Kidney glomerular epithelial cell (primary cell): ENCODE measurements at regions not wholly inside any gene's neighbourhood (a gene's known extent, or its start where the extent isn't known, plus 50 kb on each side); places are given as distances from the start of the nearest gene placed in this dataset.
"Not testable (repeated sequence)": the region's sequence is repeated elsewhere in the genome, so short reads cannot be mapped to it uniquely, and the experiment has no call there.

Experiments used
- DNase-seq: peaks from one replicate; lab custom pipeline; 2025; lab: John Stamatoyannopoulos, UW

DNA sequence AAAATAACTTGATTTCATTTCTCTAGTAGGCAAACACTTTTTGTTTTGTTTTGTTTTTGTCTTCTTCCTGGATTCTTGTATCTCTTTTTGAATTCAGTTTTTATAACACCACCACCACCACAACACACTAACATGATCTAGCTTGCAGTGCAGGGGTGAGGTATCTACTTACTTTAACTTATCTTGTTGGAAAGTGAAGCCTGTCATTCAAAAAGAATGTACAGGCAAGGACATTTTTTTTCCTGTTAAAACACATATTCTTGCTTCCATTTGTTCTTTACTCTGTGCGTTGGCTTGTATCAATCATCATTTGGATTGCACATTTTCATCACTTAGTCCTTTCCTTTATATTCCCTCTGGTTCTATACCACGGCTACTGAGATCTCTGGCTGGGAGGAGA, 824.2 kb downstream of the PLCL1 start:
- no peak for DNase-seq

DNA sequence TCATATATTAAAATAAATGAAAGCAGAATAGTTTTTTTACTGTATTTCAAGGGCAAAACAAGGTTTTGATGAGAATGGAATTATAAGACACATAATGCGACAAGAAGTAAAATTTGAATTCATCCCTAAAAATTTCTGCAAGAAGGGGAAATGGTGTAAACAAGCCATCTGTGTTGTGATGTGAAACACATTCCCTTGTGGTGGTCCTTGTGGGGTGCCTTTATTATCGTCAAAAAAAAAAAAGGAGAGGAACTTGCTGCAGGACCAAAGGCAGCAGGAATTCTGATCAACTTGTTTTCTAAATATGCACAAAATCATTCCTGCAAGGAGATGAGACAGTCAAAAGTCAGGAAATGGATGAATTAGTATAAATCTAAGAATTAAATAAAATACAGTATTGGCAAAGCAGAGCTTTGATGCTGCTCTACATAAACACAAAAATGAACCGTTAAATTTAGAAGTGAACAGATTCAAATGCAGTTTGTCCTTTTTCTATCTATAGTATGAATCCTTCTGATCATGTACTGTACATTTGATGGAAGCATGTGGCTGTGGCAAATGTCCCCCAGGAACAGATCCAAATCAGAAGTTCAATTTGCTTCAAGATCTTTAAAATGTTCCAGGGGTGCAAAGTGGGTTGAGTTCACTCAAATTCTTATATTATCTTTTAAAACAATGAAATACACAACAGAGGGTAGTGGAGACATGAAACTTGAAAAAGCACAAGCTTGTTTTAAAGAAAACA, 818.8 kb downstream of the PLCL1 start:
- DNase-seq: no peak

- DNase-seq: peak; percentile 43
Observed at GRCh38 chr2:198615972-198616371, 811.6 kb downstream of the PLCL1 start.

DNA sequence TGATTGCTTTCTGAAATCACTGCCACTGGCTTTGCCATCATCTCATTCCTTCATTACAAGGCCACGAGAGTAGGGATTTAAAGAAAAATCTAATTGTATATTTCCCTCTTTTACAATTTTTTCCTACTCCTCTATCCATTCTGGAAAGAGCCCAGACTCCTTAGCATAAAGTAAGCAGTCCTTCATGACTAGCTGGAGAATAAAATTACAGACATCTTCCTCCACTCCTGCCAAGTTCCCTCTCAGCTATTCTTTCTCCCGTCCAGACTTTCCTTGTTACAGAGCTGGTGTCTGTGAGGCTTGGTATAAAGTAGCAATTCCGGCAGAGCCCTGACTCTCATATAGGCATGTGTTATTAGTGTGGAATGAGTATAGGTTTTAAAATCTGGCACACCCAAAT, 806.8 kb downstream of the PLCL1 start:
- DNase-seq: no peak

GRCh38 chr2:198604599-198604998, 800.2 kb downstream of the PLCL1 start:
- DNase-seq: no peak

DNA sequence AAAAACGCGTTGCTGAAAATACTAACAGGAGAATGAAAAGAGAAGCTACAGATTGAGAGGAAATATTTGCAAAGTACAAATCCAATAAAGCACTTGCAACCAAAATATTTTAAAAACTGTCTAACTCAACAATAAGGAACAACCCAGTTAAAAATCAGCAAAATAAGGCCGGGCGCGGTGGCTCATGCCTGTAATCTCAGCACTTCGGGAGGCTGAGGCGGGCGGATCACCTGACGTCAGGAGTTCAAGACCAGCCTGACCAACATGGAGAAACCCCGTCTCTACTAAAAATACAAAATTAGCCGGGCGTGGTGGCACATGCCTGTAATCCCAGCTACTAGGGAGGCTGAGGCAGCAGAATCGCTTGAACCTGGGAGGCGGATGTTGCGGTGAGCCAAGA, 798.6 kb downstream of the PLCL1 start:
- DNase-seq: not testable (repeated sequence)

DNA sequence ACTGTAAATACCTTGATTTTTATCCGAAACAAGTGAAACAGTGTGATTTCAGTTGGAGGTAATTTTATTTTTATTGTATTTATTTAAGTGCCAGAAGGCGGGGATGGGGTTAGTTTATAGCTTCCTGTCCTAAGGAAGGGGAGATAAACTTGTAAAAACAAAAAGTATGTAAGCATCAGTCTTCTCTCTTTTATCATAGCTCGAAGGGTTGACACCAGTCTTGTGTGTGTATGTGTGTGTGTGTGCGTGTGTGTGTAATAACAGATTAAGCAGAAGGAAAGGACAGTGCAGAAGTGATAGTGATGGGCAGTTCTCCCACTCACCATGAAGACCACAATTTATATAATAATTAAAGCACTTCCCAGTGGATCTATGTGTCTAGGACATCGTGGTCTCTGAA, 793.3 kb downstream of the PLCL1 start:
- DNase-seq: no peak

DNA sequence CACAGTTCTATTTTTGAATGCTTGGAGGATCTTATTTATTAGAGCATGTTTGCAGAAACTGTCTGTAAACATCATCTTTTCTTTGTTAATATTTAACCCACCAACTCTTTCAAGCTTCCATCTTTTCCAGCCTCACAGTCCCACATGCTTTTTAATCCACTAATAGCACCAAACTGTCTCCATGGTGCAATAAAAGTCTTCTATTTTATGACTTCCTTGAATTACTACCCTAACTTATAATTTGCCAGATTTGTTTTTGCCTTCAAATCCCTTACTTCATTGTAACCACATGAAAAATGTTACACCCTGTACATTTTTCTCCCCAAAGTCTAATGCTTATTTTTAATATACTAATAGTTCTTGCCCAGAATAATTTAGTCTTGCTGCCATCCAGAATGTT, 792.6 kb downstream of the PLCL1 start:
- no peak for DNase-seq

- no peak for DNase-seq
Observed at GRCh38 chr2:198595721-198596120, 791.3 kb downstream of the PLCL1 start.

- DNase-seq: no peak
Observed at GRCh38 chr2:198591586-198591985, 787.2 kb downstream of the PLCL1 start.

DNA sequence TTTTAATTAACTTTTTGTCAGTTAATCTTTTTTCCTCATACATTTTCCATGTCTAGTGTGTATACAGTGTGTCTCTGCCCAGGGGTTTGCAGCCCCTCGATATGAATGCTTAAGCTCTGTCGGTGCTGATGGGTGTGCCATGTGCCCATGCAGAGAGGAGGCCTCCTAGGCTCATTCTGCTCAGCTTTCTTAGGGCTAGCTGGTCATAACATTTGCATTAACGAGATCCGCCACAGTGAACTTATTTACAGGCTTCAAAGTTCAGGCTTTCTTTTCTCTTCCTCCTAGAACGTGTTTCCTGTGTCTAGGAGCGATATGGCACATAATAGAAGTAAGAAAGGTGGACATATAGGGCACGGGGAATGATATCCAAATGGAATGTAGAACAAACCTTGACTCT, 783.3 kb downstream of the PLCL1 start:
- no peak for DNase-seq

GRCh38 chr2:198587240-198587639, 782.8 kb downstream of the PLCL1 start:
- no peak for DNase-seq

DNA sequence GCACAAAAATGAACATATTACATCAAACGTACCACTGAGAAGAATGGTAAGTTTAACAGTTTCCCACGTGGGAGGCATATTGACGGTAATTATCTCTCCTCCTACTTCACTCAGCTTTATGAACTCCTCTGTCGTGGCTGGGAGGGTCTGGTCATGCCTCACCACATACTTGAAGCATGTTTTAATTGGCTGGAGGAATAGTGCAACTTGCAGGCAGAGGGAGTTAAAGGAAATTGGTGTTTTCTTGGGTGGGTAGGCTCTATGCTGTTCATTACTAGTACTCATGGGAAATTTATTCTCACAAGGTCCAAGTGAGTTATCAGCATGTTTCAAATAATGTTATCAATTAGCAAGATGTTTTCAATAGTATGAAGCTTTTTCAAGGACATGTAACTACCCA, 767.0 kb downstream of the PLCL1 start:
- no peak for DNase-seq

- no peak for DNase-seq
Observed at GRCh38 chr2:198558176-198558575, 753.8 kb downstream of the PLCL1 start.

GRCh38 chr2:198546122-198546521, 741.7 kb downstream of the PLCL1 start:
- no peak for DNase-seq

DNA sequence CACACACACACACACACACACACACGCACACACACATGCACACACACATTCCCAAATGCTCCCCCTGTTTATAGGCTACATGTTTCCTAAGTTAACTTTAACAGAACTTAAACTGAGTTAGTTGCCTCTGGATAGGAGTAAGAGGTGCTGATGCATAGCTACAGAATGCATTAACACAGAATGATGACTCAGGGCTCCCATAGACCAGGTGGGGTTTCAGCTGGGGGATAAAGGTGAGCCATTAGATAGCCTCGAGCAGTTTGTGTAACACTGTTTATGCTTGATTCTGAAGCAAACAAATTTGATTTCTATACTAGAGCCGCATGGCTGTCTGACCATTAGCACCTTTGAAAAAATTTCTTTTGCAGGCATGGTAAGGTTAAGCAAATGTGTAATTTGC, 741.0 kb downstream of the PLCL1 start:
- no peak for DNase-seq

- DNase-seq: no peak
Observed at GRCh38 chr2:198544461-198544860, 740.1 kb downstream of the PLCL1 start.

DNA sequence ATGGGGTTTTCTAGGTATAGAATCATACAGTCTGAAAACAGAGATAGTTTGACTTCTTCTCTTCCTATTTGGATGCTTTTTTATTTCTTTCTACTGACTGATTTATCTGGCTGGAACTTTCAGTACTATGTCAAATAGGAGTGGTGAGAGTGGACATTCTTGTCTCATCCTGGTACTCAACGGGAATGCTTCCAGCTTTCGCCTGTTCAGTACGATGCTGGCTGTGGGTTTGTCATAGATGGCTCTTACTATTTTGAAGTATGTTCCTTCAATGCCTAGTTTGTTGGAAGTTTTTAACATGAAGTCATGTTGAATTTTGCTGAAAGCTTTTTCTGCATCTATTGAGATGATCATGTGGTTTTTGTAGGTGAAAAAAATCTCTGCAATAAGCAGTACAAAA, 730.4 kb downstream of the PLCL1 start:
- DNase-seq: no peak

GRCh38 chr2:198525211-198525969, 721.0 kb downstream of the PLCL1 start:
- DNase-seq: no peak

DNA sequence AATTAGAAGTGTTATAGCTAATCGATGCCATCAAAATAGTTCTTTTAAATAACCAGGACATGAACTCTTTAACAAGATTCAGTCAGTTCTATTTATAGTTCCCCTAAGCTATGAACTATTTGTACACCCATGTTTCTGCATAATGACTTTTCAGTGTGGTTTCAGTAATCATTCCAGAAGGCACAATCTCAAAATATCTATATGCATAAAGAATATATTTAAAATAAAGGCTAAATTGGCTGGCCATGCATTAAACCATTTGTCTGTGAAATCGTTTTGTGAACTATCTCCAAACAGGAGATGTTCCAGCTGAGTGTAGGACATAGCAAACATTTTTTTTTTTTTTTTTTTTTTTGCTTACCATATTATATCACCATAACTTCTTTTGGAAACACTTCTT, 719.3 kb downstream of the PLCL1 start:
- no peak for DNase-seq

- DNase-seq: no peak
Observed at GRCh38 chr2:198518935-198519334, 714.5 kb downstream of the PLCL1 start.

DNA sequence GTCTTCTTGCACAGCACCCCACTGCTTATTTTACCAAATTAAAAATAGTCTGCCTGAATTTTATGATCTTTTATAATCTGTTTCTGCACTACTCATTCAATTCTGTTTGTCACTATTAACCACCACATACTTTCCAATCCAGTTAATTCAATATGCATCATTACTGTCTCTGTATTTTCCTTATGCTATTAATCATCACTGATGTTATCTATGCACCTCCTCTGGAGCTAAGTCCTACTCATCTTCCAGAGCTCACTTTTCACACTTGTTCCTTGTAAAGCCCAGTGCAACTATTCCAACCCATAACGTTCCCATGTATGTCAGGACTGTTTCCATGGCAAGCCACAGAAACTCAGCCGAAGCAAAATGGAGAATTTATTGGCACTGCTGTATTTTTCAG, 713.6 kb downstream of the PLCL1 start:
- DNase-seq: no peak

GRCh38 chr2:198508610-198509009, 704.2 kb downstream of the PLCL1 start:
- DNase-seq: not testable (repeated sequence)

GRCh38 chr2:198499539-198499938, 695.1 kb downstream of the PLCL1 start:
- no peak for DNase-seq
